Right atrium auricular region (tissue), 2 donors: ENCODE measurements at regions not wholly inside any gene's neighbourhood (a gene's known extent, or its start where the extent isn't known, plus 50 kb on each side); places are given as distances from the start of the nearest gene placed in this dataset.

Experiments
- DNase-seq: peaks from one replicate; pipeline ENCODE4 v3.0.0-alpha.2; 2019; ENCODE audit warnings: low spot score
- H3K27ac ChIP-seq, 2 donors: fragments of 200-600 bp; sonication (generic); 1 replicate in 1 of 2; 2 replicates in 1 of 2; pipeline ENCODE4 v1.5.1; 2016 to 2019
- H3K27me3 ChIP-seq, 2 donors: fragments of 200-600 bp; sonication (generic); one replicate each; pipeline versions ENCODE4 v1.5.1 to v1.6.0; 2017 to 2019
- H3K36me3 ChIP-seq: fragments of 200-600 bp; sonication (generic); one replicate; pipeline ENCODE4 v1.5.1; 2016
- H3K4me1 ChIP-seq, 2 donors: fragments of 200-600 bp; sonication (generic); one replicate each; pipeline versions ENCODE4 v1.5.1 to v1.6.0; 2017 to 2019
- H3K4me3 ChIP-seq, 2 donors: fragments of 200-600 bp; sonication (generic); 1 replicate in 1 of 2; 2 replicates in 1 of 2; pipeline ENCODE4 v1.5.1; 2017 to 2019; ENCODE audit warnings: mild to moderate bottlenecking in 1 of 2, moderate library complexity in 1 of 2
- H3K9me3 ChIP-seq, 2 donors: fragments of 200-600 bp; sonication (generic); one replicate each; pipeline ENCODE4 v1.5.1; 2019
- TF ChIP-seq, protein P1 (sequence below), 2 donors: fragments of 200-600 bp; sonication (generic); IDR thresholded peaks; one replicate each; pipeline ENCODE4 v1.5.1; 2019; ENCODE audit warnings: antibody characterized with exemption in 2 of 2

- Histone ChIP-seq H3K4me1 (no peaks in the 10 kb centered on the region), H3K27me3 (no peaks in the 10 kb centered on the region), H3K9me3 (no peaks in the 10 kb centered on the region), H3K27ac (no peak overlapping the region), H3K4me3 (no peak overlapping the region), H3K36me3 (no peaks in the 10 kb centered on the region)
- no peak for DNase-seq
- TF ChIP-seq, protein P1, sequence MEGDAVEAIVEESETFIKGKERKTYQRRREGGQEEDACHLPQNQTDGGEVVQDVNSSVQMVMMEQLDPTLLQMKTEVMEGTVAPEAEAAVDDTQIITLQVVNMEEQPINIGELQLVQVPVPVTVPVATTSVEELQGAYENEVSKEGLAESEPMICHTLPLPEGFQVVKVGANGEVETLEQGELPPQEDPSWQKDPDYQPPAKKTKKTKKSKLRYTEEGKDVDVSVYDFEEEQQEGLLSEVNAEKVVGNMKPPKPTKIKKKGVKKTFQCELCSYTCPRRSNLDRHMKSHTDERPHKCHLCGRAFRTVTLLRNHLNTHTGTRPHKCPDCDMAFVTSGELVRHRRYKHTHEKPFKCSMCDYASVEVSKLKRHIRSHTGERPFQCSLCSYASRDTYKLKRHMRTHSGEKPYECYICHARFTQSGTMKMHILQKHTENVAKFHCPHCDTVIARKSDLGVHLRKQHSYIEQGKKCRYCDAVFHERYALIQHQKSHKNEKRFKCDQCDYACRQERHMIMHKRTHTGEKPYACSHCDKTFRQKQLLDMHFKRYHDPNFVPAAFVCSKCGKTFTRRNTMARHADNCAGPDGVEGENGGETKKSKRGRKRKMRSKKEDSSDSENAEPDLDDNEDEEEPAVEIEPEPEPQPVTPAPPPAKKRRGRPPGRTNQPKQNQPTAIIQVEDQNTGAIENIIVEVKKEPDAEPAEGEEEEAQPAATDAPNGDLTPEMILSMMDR (IDR thresholded peaks at IDR 0.05), result no peak
Measured at GRCh38 chr10:125441151-125441550, 241.8 kb downstream of the TEX36 start.

- no peak overlapping the region for H3K27ac ChIP-seq
- no peaks in the 10 kb centered on the region for H3K4me1 ChIP-seq
- no peak overlapping the region for H3K4me3 ChIP-seq
- TF ChIP-seq, protein P1 (IDR thresholded peaks at IDR 0.05), result no peak
- no peaks in the 10 kb centered on the region for H3K36me3 ChIP-seq
- no peak for DNase-seq
- H3K9me3 ChIP-seq, result peaks cover 0 to 13% of the 10 kb centered on the region in 2 donors
- H3K27me3 ChIP-seq, result no peaks in the 10 kb centered on the region
Measured at GRCh38 chr10:125431149-125431548, 251.8 kb downstream of the TEX36 start.

- Histone ChIP-seq H3K36me3 (no peaks in the 10 kb centered on the region), H3K4me1 (no peaks in the 10 kb centered on the region), H3K27me3 (no peaks in the 10 kb centered on the region), H3K4me3 (no peak overlapping the region), H3K27ac (no peak overlapping the region), H3K9me3 (peaks cover 0 to 9% of the 10 kb centered on the region in 2 donors)
- DNase-seq, result no peak
- TF ChIP-seq, protein P1 (IDR thresholded peaks at IDR 0.05), result no peak
Measured at GRCh38 chr10:125428054-125428453, 254.9 kb downstream of the TEX36 start.

DNA sequence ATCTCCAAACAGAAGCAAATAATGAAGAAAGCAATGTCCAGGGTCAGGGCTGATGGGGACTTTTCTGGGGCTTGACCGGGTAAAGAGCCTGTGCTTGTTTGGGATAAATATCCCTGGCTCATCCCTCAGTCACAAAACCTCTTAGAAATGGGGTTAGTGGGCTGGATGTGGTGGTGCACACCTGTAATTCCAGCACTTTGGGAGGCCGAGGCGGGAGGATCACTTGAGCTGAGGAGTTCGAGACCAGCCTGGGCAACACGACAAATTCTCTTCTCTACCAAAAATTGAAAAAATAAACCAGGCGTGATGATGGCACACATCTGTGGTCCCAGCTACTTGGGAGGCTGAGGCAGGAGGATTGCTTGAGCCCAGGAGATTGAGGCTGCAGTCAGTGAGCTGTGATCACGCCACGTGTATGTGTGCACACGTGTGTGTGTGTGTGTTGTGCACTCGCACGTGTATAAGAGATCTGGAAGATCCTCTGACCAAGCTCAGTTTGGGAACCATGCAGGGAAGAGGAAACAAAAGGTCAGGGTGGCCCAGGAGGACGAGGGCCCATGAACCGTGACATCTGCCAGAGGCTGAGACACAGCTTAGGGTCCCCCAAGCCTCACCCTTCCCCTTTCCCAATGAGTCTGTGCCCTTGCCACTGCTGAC lies 258.6 kb downstream of the TEX36 start:
- DNase-seq, result no peak
- TF ChIP-seq, protein P1 (IDR thresholded peaks at IDR 0.05), result no peak
- H3K36me3 ChIP-seq, result no peaks in the 10 kb centered on the region
- no peak overlapping the region for H3K27ac ChIP-seq
- no peaks in the 10 kb centered on the region for H3K9me3 ChIP-seq
- no peaks in the 10 kb centered on the region for H3K4me1 ChIP-seq
- H3K27me3 ChIP-seq, result no peaks in the 10 kb centered on the region
- H3K4me3 ChIP-seq, result no peak overlapping the region

GRCh38 chr10:125423569-125423968 lies 259.4 kb downstream of the TEX36 start:
- TF ChIP-seq, protein P1 (IDR thresholded peaks at IDR 0.05), result no peak
- DNase-seq, result no peak
- Histone ChIP-seq H3K27me3 (no peaks in the 10 kb centered on the region), H3K4me1 (no peaks in the 10 kb centered on the region), H3K36me3 (no peaks in the 10 kb centered on the region), H3K27ac (no peak overlapping the region), H3K9me3 (peaks cover 0 to 2% of the 10 kb centered on the region in 2 donors), H3K4me3 (no peak overlapping the region)

GRCh38 chr10:125419831-125420230 lies 259.5 kb upstream of the CTBP2 start:
- H3K36me3 ChIP-seq, result no peaks in the 10 kb centered on the region
- peaks cover 0 to 4% of the 10 kb centered on the region in 2 donors for H3K9me3 ChIP-seq
- TF ChIP-seq, protein P1 (IDR thresholded peaks at IDR 0.05), result no peak
- no peak overlapping the region for H3K27ac ChIP-seq
- no peaks in the 10 kb centered on the region for H3K4me1 ChIP-seq
- no peak overlapping the region for H3K4me3 ChIP-seq
- DNase-seq, result no peak
- H3K27me3 ChIP-seq, result no peaks in the 10 kb centered on the region
